HepG2 (cell line): ENCODE measurements at regions not wholly inside any gene's neighbourhood (a gene's known extent, or its start where the extent isn't known, plus 50 kb on each side); places are given as distances from the start of the nearest gene placed in this dataset.

Experiments used
- CBX5 ChIP-seq: sonication (generic); formaldehyde crosslinking; IDR thresholded peaks from 2 replicates; pipeline ENCODE4 v1.4.0; 2020; ENCODE audit warnings: missing genetic modification reagents, borderline replicate concordance
- CEBPG ChIP-seq: IDR thresholded peaks from 2 replicates; pipeline ENCODE4 v1.6.1; 2016
- NRL ChIP-seq: sonication (generic); formaldehyde crosslinking; IDR thresholded peaks from 2 replicates; pipeline ENCODE4 v1.5.0; 2020; ENCODE audit warnings: missing genetic modification reagents, mild to moderate bottlenecking, moderate library complexity, borderline replicate concordance
- POLR2AphosphoS5 ChIP-seq: IDR thresholded peaks from 2 replicates; pipeline ENCODE4 v1.6.1; 2012; ENCODE audit warnings: low read depth, low read length
- SMAD9 ChIP-seq: sonication (generic); formaldehyde crosslinking; IDR thresholded peaks from 2 replicates; pipeline ENCODE4 v1.5.1; 2020; ENCODE audit warnings: mild to moderate bottlenecking, missing genetic modification reagents
- SMARCE1 ChIP-seq: fragments of 450-650 bp; IDR thresholded peaks from 2 replicates; pipeline ENCODE4 v1.6.1; 2017; ENCODE audit warnings: borderline replicate concordance
- ZBTB20 ChIP-seq: sonication (generic); formaldehyde crosslinking; IDR thresholded peaks from 2 replicates; pipeline ENCODE4 v1.8.1; 2023; ENCODE audit warnings: missing genetic modification reagents, low read depth, mild to moderate bottlenecking, borderline replicate concordance
- ZFP36L2 ChIP-seq: sonication (generic); formaldehyde crosslinking; IDR thresholded peaks from 2 replicates; pipeline ENCODE4 v1.4.0; 2020; ENCODE audit warnings: missing genetic modification reagents
- ZNF441 ChIP-seq: sonication (generic); formaldehyde crosslinking; IDR thresholded peaks from 2 replicates; pipeline ENCODE4 v1.7.0; 2021; ENCODE audit warnings: missing genetic modification reagents, borderline replicate concordance
- ZNF546 ChIP-seq: sonication (generic); formaldehyde crosslinking; conservative IDR thresholded peaks from 2 replicates; pipeline ENCODE4 v1.8.1; 2023; ENCODE audit warnings: mild to moderate bottlenecking, missing genetic modification reagents
- ZSCAN30 ChIP-seq: sonication (generic); formaldehyde crosslinking; IDR thresholded peaks from 2 replicates; pipeline ENCODE4 v1.5.0; 2020; ENCODE audit warnings: mild to moderate bottlenecking, missing genetic modification reagents
- TF ChIP-seq, protein P1 (sequence below): sonication (generic); formaldehyde crosslinking; conservative IDR thresholded peaks from 2 replicates; pipeline ENCODE4 v1.4.0; 2020; ENCODE audit warnings: missing genetic modification reagents
- TF ChIP-seq, protein P2 (sequence below): sonication (generic); formaldehyde crosslinking; IDR thresholded peaks from 2 replicates; pipeline ENCODE4 v1.4.0; 2020; ENCODE audit warnings: mild to moderate bottlenecking, low read depth, missing genetic modification reagents
- TF ChIP-seq, protein P3 (sequence below): sonication (generic); formaldehyde crosslinking; IDR thresholded peaks from 2 replicates; pipeline ENCODE4 v1.5.0; 2020; ENCODE audit warnings: mild to moderate bottlenecking, missing genetic modification reagents, borderline replicate concordance
- TF ChIP-seq, protein P4 (sequence below): sonication (generic); formaldehyde crosslinking; conservative IDR thresholded peaks from 2 replicates; pipeline ENCODE4 v1.4.0; 2020; ENCODE audit warnings: missing genetic modification reagents
- TF ChIP-seq, protein P5 (sequence below): sonication (generic); formaldehyde crosslinking; IDR thresholded peaks from 2 replicates; pipeline ENCODE4 v1.4.0; 2020; ENCODE audit warnings: missing genetic modification reagents, borderline replicate concordance

DNA sequence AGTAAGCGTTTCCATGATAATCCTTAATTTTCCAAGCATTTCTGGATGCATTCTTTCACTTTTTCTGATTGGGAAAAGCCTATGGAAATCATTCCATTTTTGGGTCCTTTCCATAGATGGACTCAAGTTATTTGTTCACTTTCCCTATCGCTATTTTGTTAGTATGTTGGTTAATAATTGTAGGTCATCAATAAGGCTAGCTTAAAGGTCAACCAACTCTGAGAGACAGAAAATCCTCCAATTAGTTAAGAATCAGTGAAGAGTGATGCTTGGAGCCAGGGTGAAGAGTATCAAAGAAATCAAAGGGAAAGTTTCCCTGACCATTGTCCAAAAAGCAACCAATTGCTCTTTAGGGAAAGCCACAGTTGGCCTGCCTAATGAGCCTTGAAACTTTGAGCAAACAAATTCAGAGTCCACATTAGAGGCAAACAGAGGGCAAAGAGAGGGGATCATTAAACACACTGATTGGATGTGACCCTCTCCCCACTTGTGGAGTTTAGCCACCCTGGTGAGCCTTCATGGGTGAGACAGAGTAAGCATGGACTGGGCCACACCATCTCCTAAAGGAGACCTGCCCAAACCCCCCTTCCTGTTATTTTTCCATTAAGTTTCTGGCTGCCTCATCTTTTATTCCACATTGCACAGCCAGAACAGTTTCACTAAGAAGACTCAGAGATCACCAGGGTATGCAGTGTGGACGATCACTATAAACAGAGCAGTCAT, 133.4 kb upstream of the DYNLRB2 start (continued):
- TF ChIP-seq, protein P1, sequence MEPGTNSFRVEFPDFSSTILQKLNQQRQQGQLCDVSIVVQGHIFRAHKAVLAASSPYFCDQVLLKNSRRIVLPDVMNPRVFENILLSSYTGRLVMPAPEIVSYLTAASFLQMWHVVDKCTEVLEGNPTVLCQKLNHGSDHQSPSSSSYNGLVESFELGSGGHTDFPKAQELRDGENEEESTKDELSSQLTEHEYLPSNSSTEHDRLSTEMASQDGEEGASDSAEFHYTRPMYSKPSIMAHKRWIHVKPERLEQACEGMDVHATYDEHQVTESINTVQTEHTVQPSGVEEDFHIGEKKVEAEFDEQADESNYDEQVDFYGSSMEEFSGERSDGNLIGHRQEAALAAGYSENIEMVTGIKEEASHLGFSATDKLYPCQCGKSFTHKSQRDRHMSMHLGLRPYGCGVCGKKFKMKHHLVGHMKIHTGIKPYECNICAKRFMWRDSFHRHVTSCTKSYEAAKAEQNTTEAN (CRISPR knock-in tag) = no peak
- no peak for TF ChIP-seq ZFP36L2 (CRISPR knock-in tag)
- no peak for TF ChIP-seq NRL (CRISPR knock-in tag)
- TF ChIP-seq, protein P2, sequence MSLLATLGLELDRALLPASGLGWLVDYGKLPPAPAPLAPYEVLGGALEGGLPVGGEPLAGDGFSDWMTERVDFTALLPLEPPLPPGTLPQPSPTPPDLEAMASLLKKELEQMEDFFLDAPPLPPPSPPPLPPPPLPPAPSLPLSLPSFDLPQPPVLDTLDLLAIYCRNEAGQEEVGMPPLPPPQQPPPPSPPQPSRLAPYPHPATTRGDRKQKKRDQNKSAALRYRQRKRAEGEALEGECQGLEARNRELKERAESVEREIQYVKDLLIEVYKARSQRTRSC (CRISPR knock-in tag) = no peak
- peak; percentile 18 for TF ChIP-seq CEBPG (CRISPR knock-in tag)
- TF ChIP-seq ZBTB20 (CRISPR knock-in tag) = peak; percentile 84; the same call in 1 of the 2 replicates
- TF ChIP-seq, protein P3, sequence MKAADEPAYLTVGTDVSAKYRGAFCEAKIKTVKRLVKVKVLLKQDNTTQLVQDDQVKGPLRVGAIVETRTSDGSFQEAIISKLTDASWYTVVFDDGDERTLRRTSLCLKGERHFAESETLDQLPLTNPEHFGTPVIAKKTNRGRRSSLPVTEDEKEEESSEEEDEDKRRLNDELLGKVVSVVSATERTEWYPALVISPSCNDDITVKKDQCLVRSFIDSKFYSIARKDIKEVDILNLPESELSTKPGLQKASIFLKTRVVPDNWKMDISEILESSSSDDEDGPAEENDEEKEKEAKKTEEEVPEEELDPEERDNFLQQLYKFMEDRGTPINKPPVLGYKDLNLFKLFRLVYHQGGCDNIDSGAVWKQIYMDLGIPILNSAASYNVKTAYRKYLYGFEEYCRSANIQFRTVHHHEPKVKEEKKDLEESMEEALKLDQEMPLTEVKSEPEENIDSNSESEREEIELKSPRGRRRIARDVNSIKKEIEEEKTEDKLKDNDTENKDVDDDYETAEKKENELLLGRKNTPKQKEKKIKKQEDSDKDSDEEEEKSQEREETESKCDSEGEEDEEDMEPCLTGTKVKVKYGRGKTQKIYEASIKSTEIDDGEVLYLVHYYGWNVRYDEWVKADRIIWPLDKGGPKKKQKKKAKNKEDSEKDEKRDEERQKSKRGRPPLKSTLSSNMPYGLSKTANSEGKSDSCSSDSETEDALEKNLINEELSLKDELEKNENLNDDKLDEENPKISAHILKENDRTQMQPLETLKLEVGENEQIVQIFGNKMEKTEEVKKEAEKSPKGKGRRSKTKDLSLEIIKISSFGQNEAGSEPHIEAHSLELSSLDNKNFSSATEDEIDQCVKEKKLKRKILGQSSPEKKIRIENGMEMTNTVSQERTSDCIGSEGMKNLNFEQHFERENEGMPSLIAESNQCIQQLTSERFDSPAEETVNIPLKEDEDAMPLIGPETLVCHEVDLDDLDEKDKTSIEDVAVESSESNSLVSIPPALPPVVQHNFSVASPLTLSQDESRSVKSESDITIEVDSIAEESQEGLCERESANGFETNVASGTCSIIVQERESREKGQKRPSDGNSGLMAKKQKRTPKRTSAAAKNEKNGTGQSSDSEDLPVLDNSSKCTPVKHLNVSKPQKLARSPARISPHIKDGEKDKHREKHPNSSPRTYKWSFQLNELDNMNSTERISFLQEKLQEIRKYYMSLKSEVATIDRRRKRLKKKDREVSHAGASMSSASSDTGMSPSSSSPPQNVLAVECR (CRISPR knock-in tag) = peak; percentile 51; the same call in 1 of the 2 replicates
- no peak for TF ChIP-seq SMARCE1
- no peak for TF ChIP-seq ZSCAN30 (CRISPR knock-in tag)
- no peak for TF ChIP-seq POLR2AphosphoS5
- peak; percentile 68; the same call in 1 of the 2 replicates for TF ChIP-seq ZNF441 (CRISPR knock-in tag)
- TF ChIP-seq ZNF546 = no peak
- TF ChIP-seq CBX5 (CRISPR knock-in tag) = no peak
- TF ChIP-seq, protein P4, sequence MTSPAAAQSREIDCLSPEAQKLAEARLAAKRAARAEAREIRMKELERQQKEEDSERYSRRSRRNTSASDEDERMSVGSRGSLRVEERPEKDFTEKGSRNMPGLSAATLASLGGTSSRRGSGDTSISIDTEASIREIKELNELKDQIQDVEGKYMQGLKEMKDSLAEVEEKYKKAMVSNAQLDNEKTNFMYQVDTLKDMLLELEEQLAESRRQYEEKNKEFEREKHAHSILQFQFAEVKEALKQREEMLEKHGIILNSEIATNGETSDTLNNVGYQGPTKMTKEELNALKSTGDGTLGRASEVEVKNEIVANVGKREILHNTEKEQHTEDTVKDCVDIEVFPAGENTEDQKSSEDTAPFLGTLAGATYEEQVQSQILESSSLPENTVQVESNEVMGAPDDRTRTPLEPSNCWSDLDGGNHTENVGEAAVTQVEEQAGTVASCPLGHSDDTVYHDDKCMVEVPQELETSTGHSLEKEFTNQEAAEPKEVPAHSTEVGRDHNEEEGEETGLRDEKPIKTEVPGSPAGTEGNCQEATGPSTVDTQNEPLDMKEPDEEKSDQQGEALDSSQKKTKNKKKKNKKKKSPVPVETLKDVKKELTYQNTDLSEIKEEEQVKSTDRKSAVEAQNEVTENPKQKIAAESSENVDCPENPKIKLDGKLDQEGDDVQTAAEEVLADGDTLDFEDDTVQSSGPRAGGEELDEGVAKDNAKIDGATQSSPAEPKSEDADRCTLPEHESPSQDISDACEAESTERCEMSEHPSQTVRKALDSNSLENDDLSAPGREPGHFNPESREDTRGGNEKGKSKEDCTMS (CRISPR knock-in tag) = no peak
- TF ChIP-seq SMAD9 (CRISPR knock-in tag) = no peak
- TF ChIP-seq, protein P5, sequence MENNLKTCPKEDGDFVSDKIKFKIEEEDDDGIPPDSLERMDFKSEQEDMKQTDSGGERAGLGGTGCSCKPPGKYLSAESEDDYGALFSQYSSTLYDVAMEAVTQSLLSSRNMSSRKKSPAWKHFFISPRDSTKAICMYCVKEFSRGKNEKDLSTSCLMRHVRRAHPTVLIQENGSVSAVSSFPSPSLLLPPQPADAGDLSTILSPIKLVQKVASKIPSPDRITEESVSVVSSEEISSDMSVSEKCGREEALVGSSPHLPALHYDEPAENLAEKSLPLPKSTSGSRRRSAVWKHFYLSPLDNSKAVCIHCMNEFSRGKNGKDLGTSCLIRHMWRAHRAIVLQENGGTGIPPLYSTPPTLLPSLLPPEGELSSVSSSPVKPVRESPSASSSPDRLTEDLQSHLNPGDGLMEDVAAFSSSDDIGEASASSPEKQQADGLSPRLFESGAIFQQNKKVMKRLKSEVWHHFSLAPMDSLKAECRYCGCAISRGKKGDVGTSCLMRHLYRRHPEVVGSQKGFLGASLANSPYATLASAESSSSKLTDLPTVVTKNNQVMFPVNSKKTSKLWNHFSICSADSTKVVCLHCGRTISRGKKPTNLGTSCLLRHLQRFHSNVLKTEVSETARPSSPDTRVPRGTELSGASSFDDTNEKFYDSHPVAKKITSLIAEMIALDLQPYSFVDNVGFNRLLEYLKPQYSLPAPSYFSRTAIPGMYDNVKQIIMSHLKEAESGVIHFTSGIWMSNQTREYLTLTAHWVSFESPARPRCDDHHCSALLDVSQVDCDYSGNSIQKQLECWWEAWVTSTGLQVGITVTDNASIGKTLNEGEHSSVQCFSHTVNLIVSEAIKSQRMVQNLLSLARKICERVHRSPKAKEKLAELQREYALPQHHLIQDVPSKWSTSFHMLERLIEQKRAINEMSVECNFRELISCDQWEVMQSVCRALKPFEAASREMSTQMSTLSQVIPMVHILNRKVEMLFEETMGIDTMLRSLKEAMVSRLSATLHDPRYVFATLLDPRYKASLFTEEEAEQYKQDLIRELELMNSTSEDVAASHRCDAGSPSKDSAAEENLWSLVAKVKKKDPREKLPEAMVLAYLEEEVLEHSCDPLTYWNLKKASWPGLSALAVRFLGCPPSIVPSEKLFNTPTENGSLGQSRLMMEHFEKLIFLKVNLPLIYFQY (CRISPR knock-in tag) = no peak
